CD14-positive monocyte (primary cell): ENCODE measurements at regions not wholly inside any gene's neighbourhood (a gene's known extent, or its start where the extent isn't known, plus 50 kb on each side); places are given as distances from the start of the nearest gene placed in this dataset.

Experiments
- DNase-seq, 3 donors: peaks; one replicate each; pipeline ENCODE4 v3.0.0-alpha.2; 2011 to 2022
- H2AFZ ChIP-seq: 2 replicates; pipeline ENCODE4 v1.6.0; 2012; ENCODE audit warnings: mild to moderate bottlenecking, low read depth, low read length, inconsistent platforms; ENCODE audit not compliant: insufficient read depth, poor library complexity, severe bottlenecking
- H3K27ac ChIP-seq, 2 donors: 1 replicate in 1 of 2; 2 replicates in 1 of 2; pipeline ENCODE4 v1.5.1; 2012 to 2013; ENCODE audit warnings: low read length in 2 of 2, control low read depth in 1 of 2, inconsistent platforms in 1 of 2, low read depth in 1 of 2, mild to moderate bottlenecking in 1 of 2
- H3K27me3 ChIP-seq, 2 donors: one replicate each; pipeline versions ENCODE4 v1.6.0 to v1.6.1; 2011 to 2013; ENCODE audit warnings: low read length in 2 of 2; ENCODE audit not compliant: control insufficient read depth in 2 of 2, insufficient read depth in 2 of 2
- H3K36me3 ChIP-seq, 2 donors: replicated peaks in 1 of 2; 1 replicate in 1 of 2; 2 replicates in 1 of 2; pipeline versions ENCODE4 v1.5.1 to v1.6.1; 2012 to 2013; ENCODE audit warnings: low read length in 2 of 2, control low read depth in 1 of 2, inconsistent platforms in 1 of 2, mild to moderate bottlenecking in 1 of 2; ENCODE audit not compliant: insufficient read depth in 2 of 2, control insufficient read depth in 1 of 2
- H3K4me1 ChIP-seq, 2 donors: 1 replicate in 1 of 2; 2 replicates in 1 of 2; pipeline versions ENCODE4 v1.5.1 to v1.6.1; 2012 to 2013; ENCODE audit warnings: low read length in 2 of 2, control low read depth in 1 of 2, inconsistent platforms in 1 of 2, mild to moderate bottlenecking in 1 of 2, moderate library complexity in 1 of 2; ENCODE audit not compliant: insufficient read depth in 2 of 2, control insufficient read depth in 1 of 2
- H3K4me2 ChIP-seq: replicated peaks from 2 replicates; pipeline ENCODE3; 2012; ENCODE audit warnings: low read length, moderate library complexity, mild to moderate bottlenecking; ENCODE audit not compliant: poor library complexity, severe bottlenecking; ENCODE audit errors: extremely low read depth
- H3K4me3 ChIP-seq, 3 experiments: fragments of 200-600 bp in 1 of 3; sonication (generic) in 1 of 3; replicated peaks in 1 of 3; 1 replicate in 2 of 3; 2 replicates in 1 of 3; pipeline ENCODE4 v1.5.1; 2011 to 2013; ENCODE audit warnings: low read length in 3 of 3, mild to moderate bottlenecking in 3 of 3, control low read depth in 2 of 3, low read depth in 2 of 3, inconsistent platforms in 1 of 3, moderate library complexity in 1 of 3
- H3K79me2 ChIP-seq: 2 replicates; pipeline ENCODE4 v1.6.0; 2012; ENCODE audit warnings: mild to moderate bottlenecking, control low read depth, inconsistent platforms, low read length, moderate library complexity; ENCODE audit not compliant: insufficient read depth
- H3K9ac ChIP-seq: 2 replicates; pipeline ENCODE4 v1.6.0; 2017; ENCODE audit warnings: low read length, mild to moderate bottlenecking; ENCODE audit not compliant: insufficient read depth, poor library complexity, severe bottlenecking
- H3K9me3 ChIP-seq, 2 donors: replicated peaks in 1 of 2; 1 replicate in 1 of 2; 2 replicates in 1 of 2; pipeline versions ENCODE4 v1.5.1 to v1.6.1; 2012 to 2013; ENCODE audit warnings: low read length in 2 of 2, control low read depth in 1 of 2; ENCODE audit not compliant: control insufficient read depth in 1 of 2, insufficient read depth in 1 of 2
- H4K20me1 ChIP-seq: 2 replicates; pipeline ENCODE4 v1.6.0; 2012; ENCODE audit warnings: mild to moderate bottlenecking, low read length, control low read depth, moderate library complexity; ENCODE audit not compliant: insufficient read depth
- H3K27ac Mint-ChIP-seq, 7 donors: one replicate each; pipeline ENCODE4 v1.8.0; 2020; ENCODE audit warnings: mild to moderate bottlenecking in 7 of 7, mixed read lengths in 7 of 7, moderate library complexity in 6 of 7, inconsistent platforms in 2 of 7
- H3K27me3 Mint-ChIP-seq, 3 donors: one replicate each; pipeline ENCODE4 v1.8.0; 2021 to 2022; ENCODE audit warnings: low read depth in 3 of 3, mild to moderate bottlenecking in 3 of 3, mixed read lengths in 3 of 3, moderate library complexity in 3 of 3, inconsistent platforms in 1 of 3
- H3K36me3 Mint-ChIP-seq, 2 donors: one replicate each; pipeline ENCODE4 v1.8.0; 2020; ENCODE audit warnings: mixed read lengths in 2 of 2, inconsistent platforms in 1 of 2, mild to moderate bottlenecking in 1 of 2
- H3K4me1 Mint-ChIP-seq: one replicate; pipeline ENCODE4 v1.8.0; 2020; ENCODE audit warnings: mild to moderate bottlenecking, mixed read lengths
- H3K4me3 Mint-ChIP-seq, 2 donors: one replicate each; pipeline ENCODE4 v1.8.0; 2020; ENCODE audit warnings: mild to moderate bottlenecking in 2 of 2, mixed read lengths in 2 of 2, moderate library complexity in 1 of 2
- H3K9me3 Mint-ChIP-seq, 7 donors: one replicate each; pipeline ENCODE4 v1.8.0; 2020 to 2022; ENCODE audit warnings: mixed read lengths in 7 of 7, mild to moderate bottlenecking in 6 of 7, moderate library complexity in 6 of 7, inconsistent platforms in 2 of 7
- CTCF ChIP-seq: fragments of 200-600 bp; IDR thresholded peaks from one replicate; pipeline ENCODE4 v1.8.0; 2022; ENCODE audit warnings: antibody characterized with exemption, mild to moderate bottlenecking
- WGBS: methylation state at CpG from one replicate; pipeline ENCODE4 v1.1.5; 2013; ENCODE audit warnings: missing lambda C conversion rate; ENCODE audit not compliant: insufficient coverage; 5-methylcytosine and 5-hydroxymethylcytosine counted together
- intact Hi-C, 2 donors: fragments of 100-400 bp; cut with micrococcal nuclease; formaldehyde crosslinking; loops; one replicate each; pipeline versions ENCODE4 v1.15.0 to v1.15.1; 2023

GRCh38 chr2:52765735-52766134 is 1001.9 kb upstream of the CHAC2 start:
- no peak overlapping the region for H3K4me2 ChIP-seq
- WGBS = 100% methylated on average over 2 of the region's 2 CpGs
- H3K4me1 ChIP-seq = no peaks in the 10 kb centered on the region

GRCh38 chr2:52749764-52750163 is 1017.8 kb upstream of the CHAC2 start:
- WGBS = 80% methylated on average over 1 of the region's 3 CpGs
- intact Hi-C loops = no loop called here
- H3K9me3 Mint-ChIP-seq = peaks cover 0 to 13% (median 5%) of the 10 kb centered on the region in 7 donors

More at GRCh38 chr2:52765735-52766134, 1001.9 kb upstream of the CHAC2 start:
- no peak overlapping the region for H3K4me3 ChIP-seq
- no peaks in the 10 kb centered on the region for H3K36me3 ChIP-seq
- no peak for DNase-seq
- no peak overlapping the region for H3K27ac ChIP-seq
- intact Hi-C loops = no loop called here
- H3K79me2 ChIP-seq = no peaks in the 10 kb centered on the region
- H2AFZ ChIP-seq = no peak overlapping the region
- TF ChIP-seq CTCF = no peak
- no peaks in the 10 kb centered on the region for H3K36me3 Mint-ChIP-seq
- no peaks in the 10 kb centered on the region for H4K20me1 ChIP-seq
- H3K9me3 Mint-ChIP-seq = peaks cover 0 to 23% (median 10%) of the 10 kb centered on the region in 7 donors
- H3K4me3 Mint-ChIP-seq = no peak overlapping the region
- no peaks in the 10 kb centered on the region for H3K27me3 ChIP-seq
- H3K4me1 Mint-ChIP-seq = no peaks in the 10 kb centered on the region
- H3K27me3 Mint-ChIP-seq = peaks cover 0 to 2% (median 0%) of the 10 kb centered on the region in 3 donors
- H3K9ac ChIP-seq = no peak overlapping the region
- no peak overlapping the region for H3K27ac Mint-ChIP-seq
- H3K9me3 ChIP-seq = peaks cover 5 to 16% of the 10 kb centered on the region in 2 donors

More at GRCh38 chr2:52749764-52750163, 1017.8 kb upstream of the CHAC2 start:
- no peaks in the 10 kb centered on the region for H3K27me3 ChIP-seq
- H3K36me3 ChIP-seq = no peaks in the 10 kb centered on the region
- no peak overlapping the region for H3K9ac ChIP-seq
- H3K79me2 ChIP-seq = no peaks in the 10 kb centered on the region
- Mint-ChIP-seq H3K4me3 (no peak overlapping the region), H3K27ac (no peak overlapping the region), H3K4me1 (no peaks in the 10 kb centered on the region), H3K36me3 (no peaks in the 10 kb centered on the region), H3K27me3 (no peaks in the 10 kb centered on the region)
- no peak overlapping the region for H3K4me3 ChIP-seq
- H4K20me1 ChIP-seq = no peaks in the 10 kb centered on the region
- TF ChIP-seq CTCF = no peak
- peaks cover 11 to 15% of the 10 kb centered on the region in 2 donors for H3K9me3 ChIP-seq
- no peak overlapping the region for H3K4me2 ChIP-seq
- DNase-seq = no peak
- H3K4me1 ChIP-seq = no peaks in the 10 kb centered on the region
- H2AFZ ChIP-seq = no peak overlapping the region
- H3K27ac ChIP-seq = no peak overlapping the region
